IMR-90 (cell line): ENCODE measurements at regions not wholly inside any gene's neighbourhood (a gene's known extent, or its start where the extent isn't known, plus 50 kb on each side); places are given as distances from the start of the nearest gene placed in this dataset.

Source experiments
- ATAC-seq: fragments of 200-7000 bp; cut with Tn5 transposase; 2 replicates; pipeline ENCODE4 v1.9.1; 2020; ENCODE audit warnings: low read depth, mild to moderate bottlenecking, moderate library complexity
- BruUV-seq: library from RNA; stranded (reverse); fragments of 400-500 nt; replicated peaks from 2 replicates; lab custom pipeline; 2021; lab: Mats Ljungman, UMichigan
- CTCF ChIA-PET: fragments of 300-600 bp; formaldehyde crosslinking; extraction: SDS; loops from one replicate; lab custom pipeline; 2021; ENCODE audit warnings: antibody characterized with exemption; lab: Yijun Ruan, JAX
- POLR2A ChIA-PET: fragments of 300-600 bp; sonication (Branson Sonifier 250); formaldehyde crosslinking; loops from one replicate; lab custom pipeline; 2022; ENCODE audit warnings: antibody characterized with exemption; ENCODE audit not compliant: unreplicated experiment; lab: Charles Lee
- DNase-seq: peaks from one replicate; pipeline ENCODE4 v3.0.0; 2013
- H2AFZ ChIP-seq: replicated peaks from 2 replicates; pipeline ENCODE3; 2013; ENCODE audit warnings: low read length, mild to moderate bottlenecking; ENCODE audit not compliant: poor library complexity
- H2AK5ac ChIP-seq: 2 replicates; pipeline ENCODE4 v1.6.1; 2013; ENCODE audit warnings: low read depth, low read length, inconsistent platforms
- H2AK9ac ChIP-seq: replicated peaks from 2 replicates; pipeline ENCODE3; 2013; ENCODE audit warnings: mild to moderate bottlenecking, low read depth, low read length, moderate library complexity; ENCODE audit not compliant: poor library complexity
- H2BK120ac ChIP-seq: 2 replicates; pipeline ENCODE4 v1.6.1; 2013; ENCODE audit warnings: low read depth, low read length, inconsistent platforms
- H2BK15ac ChIP-seq: 3 replicates; pipeline ENCODE4 v1.6.1; 2013; ENCODE audit warnings: low read depth, low read length, inconsistent platforms
- H2BK20ac ChIP-seq: 2 replicates; pipeline ENCODE4 v1.6.1; 2013; ENCODE audit warnings: low read depth, mild to moderate bottlenecking, inconsistent platforms, low read length, moderate library complexity
- H2BK5ac ChIP-seq: 2 replicates; pipeline ENCODE4 v1.6.1; 2013; ENCODE audit warnings: mild to moderate bottlenecking, low read depth, low read length, inconsistent platforms; ENCODE audit not compliant: poor library complexity, severe bottlenecking
- H3K14ac ChIP-seq: replicated peaks from 2 replicates; pipeline ENCODE4 v1.6.1; 2013; ENCODE audit warnings: low read depth, low read length, inconsistent platforms
- H3K18ac ChIP-seq: 2 replicates; pipeline ENCODE4 v1.6.1; 2013; ENCODE audit warnings: low read depth, low read length, control low read depth
- H3K23ac ChIP-seq: 2 replicates; pipeline ENCODE4 v1.6.1; 2013; ENCODE audit warnings: low read depth, low read length, inconsistent platforms
- H3K27ac ChIP-seq: 2 replicates; pipeline ENCODE4 v1.5.1; 2013; ENCODE audit warnings: mild to moderate bottlenecking, control low read depth, low read length; ENCODE audit not compliant: insufficient read depth
- H3K27me3 ChIP-seq: 2 replicates; pipeline ENCODE4 v1.6.1; 2013; ENCODE audit warnings: low read length; ENCODE audit not compliant: control insufficient read depth, insufficient read depth
- H3K36me3 ChIP-seq: 2 replicates; pipeline ENCODE4 v1.6.1; 2013; ENCODE audit warnings: low read length, mixed read lengths; ENCODE audit not compliant: control insufficient read depth, insufficient read depth
- H3K4ac ChIP-seq: 2 replicates; pipeline ENCODE4 v1.6.1; 2013; ENCODE audit warnings: low read depth, low read length, inconsistent platforms
- H3K4me1 ChIP-seq: 2 replicates; pipeline ENCODE4 v1.6.1; 2013; ENCODE audit warnings: low read length, mixed read lengths; ENCODE audit not compliant: control insufficient read depth, insufficient read depth
- H3K4me2 ChIP-seq: 2 replicates; pipeline ENCODE4 v1.6.1; 2013; ENCODE audit warnings: low read depth, mild to moderate bottlenecking, control low read depth, low read length, moderate library complexity
- H3K4me3 ChIP-seq: 2 replicates; pipeline ENCODE4 v1.5.1; 2013; ENCODE audit warnings: low read depth, mild to moderate bottlenecking, control low read depth, low read length, moderate library complexity; ENCODE audit not compliant: insufficient read depth
- H3K56ac ChIP-seq: 2 replicates; pipeline ENCODE4 v1.6.1; 2013; ENCODE audit warnings: low read length, inconsistent platforms; ENCODE audit not compliant: insufficient read depth; ENCODE audit errors: extremely low read depth
- H3K79me1 ChIP-seq, 2 experiments: 2 replicates each; pipeline ENCODE4 v1.6.1; 2013; ENCODE audit warnings: low read length in 2 of 2, inconsistent platforms in 1 of 2, low read depth in 1 of 2
- H3K9ac ChIP-seq: 2 replicates; pipeline ENCODE4 v1.6.1; 2013; ENCODE audit warnings: low read depth, low read length, control low read depth
- H3K9me1 ChIP-seq: 2 replicates; pipeline ENCODE4 v1.6.1; 2013; ENCODE audit warnings: low read length, inconsistent platforms; ENCODE audit not compliant: insufficient read depth
- H3K9me3 ChIP-seq: 2 replicates; pipeline ENCODE4 v1.6.1; 2013; ENCODE audit warnings: low read length; ENCODE audit not compliant: control insufficient read depth, insufficient read depth
- H4K20me1 ChIP-seq: 2 replicates; pipeline ENCODE4 v1.6.1; 2013; ENCODE audit warnings: low read length, inconsistent platforms; ENCODE audit not compliant: insufficient read depth
- H4K5ac ChIP-seq: 2 replicates; pipeline ENCODE4 v1.6.1; 2013; ENCODE audit warnings: mild to moderate bottlenecking, low read depth, low read length, control low read depth
- H4K8ac ChIP-seq, 2 experiments: 2 replicates each; pipeline ENCODE4 v1.6.1; 2013; ENCODE audit warnings: low read depth in 2 of 2, low read length in 2 of 2, control low read depth in 1 of 2, inconsistent platforms in 1 of 2
- H4K91ac ChIP-seq: 2 replicates; pipeline ENCODE4 v1.6.1; 2013; ENCODE audit warnings: low read depth, low read length, inconsistent platforms; ENCODE audit not compliant: insufficient read depth
- BHLHE40 ChIP-seq: fragments of 150-350 bp; IDR thresholded peaks from 2 replicates; pipeline ENCODE4 v1.6.1; 2016; ENCODE audit warnings: mild to moderate bottlenecking, low read depth, low read length
- FOS ChIP-seq: fragments of 150-350 bp; IDR thresholded peaks from 2 replicates; pipeline ENCODE4 v1.6.1; 2016; ENCODE audit warnings: low read depth, low read length
- MAFK ChIP-seq: IDR thresholded peaks from 2 replicates; pipeline ENCODE4 v1.6.1; 2012; ENCODE audit warnings: low read depth, low read length, improper control_type of control experiment
- MAZ ChIP-seq: IDR thresholded peaks from 2 replicates; pipeline ENCODE4 v1.6.1; 2012; ENCODE audit warnings: low read depth, mild to moderate bottlenecking, low read length, improper control_type of control experiment, moderate library complexity, borderline replicate concordance
- MXI1 ChIP-seq: IDR thresholded peaks from 2 replicates; pipeline ENCODE4 v1.6.1; 2012; ENCODE audit warnings: low read depth, mild to moderate bottlenecking, low read length, moderate library complexity, borderline replicate concordance
- POLR2A ChIP-seq: IDR thresholded peaks from 2 replicates; pipeline ENCODE4 v1.6.1; 2012; ENCODE audit warnings: mild to moderate bottlenecking, low read depth, low read length
- RFX5 ChIP-seq: IDR thresholded peaks from 2 replicates; pipeline ENCODE4 v1.8.0; 2012; ENCODE audit warnings: low read depth, mild to moderate bottlenecking, low read length, moderate library complexity
- SMC3 ChIP-seq: fragments of 150-350 bp; IDR thresholded peaks from 2 replicates; pipeline ENCODE4 v1.6.1; 2016; ENCODE audit warnings: low read depth, mild to moderate bottlenecking, antibody characterized with exemption, low read length, moderate library complexity
- WGBS, 2 experiments: methylation state at CpG; one replicate each; pipeline versions ENCODE4 v1.1.5 to v1.1.7; 2013; ENCODE audit warnings: missing lambda C conversion rate in 2 of 2; ENCODE audit not compliant: insufficient read length in 1 of 2; ENCODE audit errors: extremely low coverage in 2 of 2; 5-methylcytosine and 5-hydroxymethylcytosine counted together
- dilution Hi-C: fragments of 300-500 bp; cut with HindIII; formaldehyde crosslinking; loops from one replicate; pipeline ENCODE4 v1.14.3; 2018; ENCODE audit warnings: low sequenced_read_pairs; ENCODE audit not compliant: unreplicated experiment
- in situ Hi-C: fragments of 300-500 bp; cut with MboI; formaldehyde crosslinking; loops from 3 replicates; pipeline ENCODE4 v1.14.3; 2019; ENCODE audit warnings: low sequenced_read_pairs, inconsistent platforms, mixed read lengths
- intact Hi-C: fragments of 100-400 bp; cut with micrococcal nuclease; formaldehyde crosslinking; loops from 2 replicates; pipeline ENCODE4 v1.10.0; 2022
- TF ChIP-seq, protein P1 (sequence below): fragments of 150-350 bp; IDR thresholded peaks from 2 replicates; pipeline ENCODE4 v1.6.1; 2017; ENCODE audit warnings: mild to moderate bottlenecking, antibody characterized with exemption, low read length, low read depth

DNA sequence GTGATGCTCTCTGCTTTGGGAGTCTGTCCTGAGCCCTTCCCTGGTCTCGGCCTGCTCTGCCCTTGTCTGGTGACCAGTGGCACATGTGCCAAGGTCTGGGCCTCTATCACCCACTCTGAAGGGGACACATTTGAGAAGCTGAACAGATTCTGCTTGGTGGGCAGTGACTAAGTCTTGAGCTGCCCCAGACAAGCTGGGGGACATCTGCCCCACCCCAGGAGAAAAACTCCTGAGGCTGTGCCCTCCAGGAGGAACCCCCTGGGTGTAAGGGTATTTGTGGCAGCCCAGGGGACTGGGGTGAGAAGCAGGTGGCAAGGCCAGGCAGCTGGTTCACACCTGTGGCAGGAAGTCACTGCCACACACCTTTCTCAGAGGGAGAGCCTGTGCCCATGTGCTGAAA, 342.1 kb downstream of the DYSF start:
- Histone ChIP-seq H2BK20ac (peak overlapping the region; percentile 50; the same call in 1 of the 2 replicates), H2AK5ac (peak overlapping the region; percentile 43; the same call in 1 of the 2 replicates), H4K20me1 (no peaks in the 10 kb centered on the region), H3K9me1 (peaks cover 9% of the 10 kb centered on the region), H3K4ac (no peak overlapping the region), H3K56ac (no peak overlapping the region), H3K27ac (no peak overlapping the region), H4K8ac (no peak overlapping the region), H3K4me2 (no peak overlapping the region), H2AFZ (no peak overlapping the region), H3K18ac (no peak overlapping the region), H3K4me1 (peaks cover 14% of the 10 kb centered on the region), H3K4me3 (no peak overlapping the region), H3K27me3 (peaks cover 10% of the 10 kb centered on the region), H2BK120ac (peak overlapping the region; percentile 42; the same call in 1 of the 2 replicates), H3K36me3 (no peaks in the 10 kb centered on the region), H3K9me3 (no peaks in the 10 kb centered on the region), H3K79me1 (no peaks in the 10 kb centered on the region), H3K9ac (no peak overlapping the region), H2AK9ac (no peak overlapping the region), H4K5ac (no peak overlapping the region), H2BK15ac (no peak overlapping the region), H3K14ac (no peak overlapping the region), H2BK5ac (no peak overlapping the region), H4K91ac (no peak overlapping the region), H3K23ac (no peak overlapping the region)
- POLR2A ChIA-PET, result interaction anchor here (1.0 kb wide), 1 partner anchor 12 kb away, joined by 3 read pairs; no protein-coding TSS in a partner anchor
- CTCF ChIA-PET, result interaction anchor here (4.9 kb wide), 1 partner anchor 186 kb away, joined by 30 read pairs; no protein-coding TSS in a partner anchor
- BruUV-seq, result no TSS peak
- no peak for TF ChIP-seq RFX5
- no peak for TF ChIP-seq MXI1
- TF ChIP-seq POLR2A, result no peak
- no peak for TF ChIP-seq BHLHE40
- no peak for TF ChIP-seq MAZ
- TF ChIP-seq, protein P1, sequence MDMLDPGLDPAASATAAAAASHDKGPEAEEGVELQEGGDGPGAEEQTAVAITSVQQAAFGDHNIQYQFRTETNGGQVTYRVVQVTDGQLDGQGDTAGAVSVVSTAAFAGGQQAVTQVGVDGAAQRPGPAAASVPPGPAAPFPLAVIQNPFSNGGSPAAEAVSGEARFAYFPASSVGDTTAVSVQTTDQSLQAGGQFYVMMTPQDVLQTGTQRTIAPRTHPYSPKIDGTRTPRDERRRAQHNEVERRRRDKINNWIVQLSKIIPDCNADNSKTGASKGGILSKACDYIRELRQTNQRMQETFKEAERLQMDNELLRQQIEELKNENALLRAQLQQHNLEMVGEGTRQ, result no peak
- no peak for TF ChIP-seq MAFK
- no peak for TF ChIP-seq FOS
- no peak for TF ChIP-seq SMC3
- dilution Hi-C loops (no loop called here), in situ Hi-C loops (loop anchor here (25.0 kb wide), 1 partner anchor 942 kb away; no protein-coding TSS in a partner anchor), intact Hi-C loops (loop anchor here (5.0 kb wide), 1 partner anchor 248 kb away; no protein-coding TSS in a partner anchor)
- DNase-seq (no peak), ATAC-seq (no peak)
- WGBS, 2 experiments, result 100% methylated on average over 1 of the region's 1 CpG; no CpG with 5 or more reads in 1 of the 2 experiments
